T-helper 1 cell (primary cell): ENCODE measurements at regions not wholly inside any gene's neighbourhood (a gene's known extent, or its start where the extent isn't known, plus 50 kb on each side); places are given as distances from the start of the nearest gene placed in this dataset.
A peak's percentile ranks its signal among the peaks of the same experiment; 100 is the strongest.
"Not testable (repeated sequence)": the region's sequence is repeated elsewhere in the genome, so short reads cannot be mapped to it uniquely, and the experiment has no call there.

Source experiments
- DNase-seq, 5 donors: peaks; one replicate each; pipeline ENCODE4 v3.0.0-alpha.2; 2012 to 2020

DNA sequence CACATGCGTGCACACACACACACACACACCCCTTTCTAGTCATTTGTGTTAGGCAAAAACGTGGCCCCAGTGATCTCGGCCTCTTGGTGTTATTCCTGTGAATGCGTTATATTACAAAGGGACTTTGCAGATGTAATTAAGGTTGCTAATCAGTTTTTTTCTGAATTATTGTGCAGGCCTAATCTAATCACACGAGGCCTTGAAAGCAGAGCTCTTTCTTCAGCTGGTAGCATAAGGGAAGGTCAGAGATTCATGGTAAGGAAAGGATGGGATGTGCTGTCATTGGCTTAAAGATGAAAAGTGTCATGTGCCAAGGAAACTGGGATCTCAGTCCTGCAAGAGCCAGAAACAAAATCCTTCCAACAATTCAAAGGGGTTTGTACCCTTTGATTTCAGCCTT lies 113.4 kb upstream of the ELAC2 start:
- DNase-seq, result no peak

DNA sequence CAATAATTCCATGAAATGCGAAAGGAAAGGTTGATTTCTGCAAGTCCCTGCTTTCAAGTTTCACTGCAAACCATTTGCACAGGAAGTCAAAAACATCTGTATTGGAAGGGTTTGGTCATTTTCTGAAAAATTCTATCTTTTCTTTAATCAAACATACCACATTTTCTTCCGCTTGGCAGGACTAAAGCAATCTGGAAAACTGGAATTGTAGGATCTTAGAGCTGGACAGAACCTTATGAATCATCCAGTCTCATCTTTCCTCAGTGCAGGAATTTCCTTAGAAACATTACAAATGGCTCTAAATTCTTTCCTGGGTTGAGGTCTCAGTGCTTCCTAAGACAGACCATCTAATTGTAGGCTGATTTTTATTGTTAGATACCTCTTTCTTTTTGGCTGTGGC lies 111.5 kb upstream of the ELAC2 start:
- DNase-seq, result no peak

DNA sequence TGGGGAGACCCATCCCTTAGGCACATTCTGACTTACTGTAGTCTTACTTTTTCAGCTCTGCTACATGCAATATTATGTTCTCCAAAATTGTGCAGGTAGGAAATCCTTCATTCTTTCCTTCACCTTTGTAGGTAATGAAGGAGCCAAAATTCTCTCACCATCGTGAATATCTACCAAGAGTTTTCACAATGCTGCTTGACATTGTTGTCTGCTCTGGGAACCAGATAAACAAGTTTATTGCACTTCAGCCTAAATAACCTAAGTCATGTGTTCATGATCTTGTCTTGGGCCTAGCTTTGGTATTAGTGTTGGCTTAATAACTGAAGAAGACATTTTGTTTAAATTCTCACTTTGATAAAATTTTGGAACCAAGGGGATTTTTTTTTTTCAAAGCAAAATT lies 110.8 kb upstream of the ELAC2 start:
- DNase-seq, result no peak

DNA sequence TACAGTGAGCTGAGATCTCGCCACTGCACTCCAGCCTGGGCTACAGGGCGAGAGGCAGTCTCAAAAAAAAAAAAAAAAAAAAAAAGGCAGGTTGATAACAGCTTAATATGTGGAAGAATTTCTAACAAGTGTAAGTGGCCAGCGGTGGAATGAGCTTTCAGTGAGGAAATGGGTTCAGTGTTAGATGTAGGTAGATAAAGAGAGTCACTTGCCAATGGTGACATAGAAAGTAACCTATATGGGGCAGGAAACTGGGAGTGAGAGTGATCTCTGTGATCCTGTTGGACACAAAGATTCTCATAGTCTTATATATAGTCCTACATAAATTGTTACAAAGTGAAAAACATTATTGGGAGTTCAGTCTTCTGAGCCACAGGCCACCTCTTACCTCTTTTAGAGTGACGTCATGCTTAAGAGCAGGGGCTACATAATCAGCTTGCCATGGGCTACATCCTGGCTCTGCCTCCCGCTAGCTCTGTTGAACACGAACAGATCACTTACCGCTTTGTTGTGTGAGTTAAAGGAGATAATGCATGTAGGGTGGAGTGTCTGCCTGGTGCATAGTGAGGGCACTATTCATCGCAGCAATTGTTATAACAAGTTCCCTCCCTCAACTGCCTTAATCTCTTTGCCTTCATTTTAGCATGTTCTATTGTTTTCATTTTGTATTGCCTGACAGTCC lies 110.2 kb upstream of the ELAC2 start:
- no peak for DNase-seq

DNA sequence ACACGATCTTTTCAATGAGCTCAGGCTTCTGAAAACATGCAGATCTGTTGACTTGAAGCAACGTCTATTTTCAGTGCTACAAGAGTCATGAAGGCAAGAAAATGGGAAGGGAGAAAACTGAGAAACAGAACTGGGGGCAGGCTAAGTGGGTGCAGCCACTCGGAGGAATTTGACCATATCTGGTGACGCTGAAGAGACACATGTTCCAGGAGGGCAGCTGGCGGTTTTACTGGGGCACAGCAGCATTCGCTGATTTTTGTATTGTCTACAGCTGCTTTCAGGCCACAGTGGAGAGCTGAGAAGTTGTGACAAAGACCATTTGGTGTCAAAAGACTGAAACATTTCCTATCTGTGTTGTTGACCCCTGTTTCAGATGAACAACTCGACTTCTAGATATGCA lies 103.0 kb upstream of the ELAC2 start:
- DNase-seq, result no peak

DNA sequence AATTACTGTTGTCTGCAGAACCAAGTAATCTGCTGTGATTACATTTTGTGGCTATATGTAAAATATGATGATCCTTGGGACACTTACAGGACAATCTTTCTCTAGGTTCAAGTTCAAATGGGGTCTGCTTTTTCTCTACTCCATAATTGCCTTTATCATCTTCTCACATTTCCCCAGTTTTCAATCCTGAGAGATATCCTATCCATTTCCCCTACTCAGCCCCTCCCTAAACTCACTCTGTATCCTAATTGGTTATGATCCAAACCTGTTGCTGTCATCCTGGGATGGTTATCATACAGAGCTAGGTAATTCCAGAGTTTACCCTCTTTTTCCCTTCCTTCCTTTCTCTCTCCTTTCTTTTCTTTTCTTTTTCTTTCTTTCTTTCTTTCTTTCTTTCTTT lies 100.5 kb upstream of the ELAC2 start:
- DNase-seq, result no peak

DNA sequence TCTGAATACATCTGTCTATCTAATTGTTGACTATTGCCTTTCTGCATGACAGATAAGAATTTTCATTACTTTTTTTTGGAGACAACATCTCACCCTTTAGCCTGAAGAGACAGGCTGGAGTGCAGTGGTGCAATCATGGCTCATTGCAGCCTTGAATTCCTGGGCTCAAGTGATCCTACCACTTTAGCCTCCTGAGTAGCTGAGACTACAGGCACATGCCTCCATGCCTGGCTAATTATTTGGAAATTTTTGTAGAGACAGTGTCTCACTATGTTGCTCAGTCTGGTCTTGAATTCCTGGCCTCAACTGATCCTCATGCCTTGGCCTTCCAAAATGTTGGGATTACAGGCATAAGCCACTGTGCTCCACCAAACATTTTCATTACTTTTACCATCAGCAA lies 99.8 kb upstream of the ELAC2 start:
- no peak for DNase-seq

DNA sequence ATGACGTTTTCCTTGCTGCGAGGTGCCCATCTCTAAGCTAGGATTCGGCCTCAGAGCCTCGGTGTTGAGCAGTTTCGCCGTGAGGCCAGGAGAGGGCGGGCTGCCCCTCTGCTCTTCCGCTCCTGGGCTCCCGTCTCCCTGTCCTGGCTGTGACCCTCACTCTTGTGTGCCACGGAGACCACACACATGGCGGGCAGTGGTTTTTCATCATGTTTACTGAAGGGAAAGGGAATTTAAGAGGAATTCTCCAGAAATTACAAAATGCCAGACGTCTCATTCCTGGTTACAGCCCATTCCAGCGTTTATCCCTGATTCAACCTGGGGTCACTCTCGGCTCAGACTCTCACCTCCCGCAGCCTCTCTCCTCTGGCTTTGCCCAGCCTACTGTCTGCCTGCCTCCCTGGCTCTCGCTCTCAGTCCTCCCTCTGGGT lies 96.8 kb upstream of the ELAC2 start:
- peak in 1 of 5 donors; percentile 1 for DNase-seq

DNA sequence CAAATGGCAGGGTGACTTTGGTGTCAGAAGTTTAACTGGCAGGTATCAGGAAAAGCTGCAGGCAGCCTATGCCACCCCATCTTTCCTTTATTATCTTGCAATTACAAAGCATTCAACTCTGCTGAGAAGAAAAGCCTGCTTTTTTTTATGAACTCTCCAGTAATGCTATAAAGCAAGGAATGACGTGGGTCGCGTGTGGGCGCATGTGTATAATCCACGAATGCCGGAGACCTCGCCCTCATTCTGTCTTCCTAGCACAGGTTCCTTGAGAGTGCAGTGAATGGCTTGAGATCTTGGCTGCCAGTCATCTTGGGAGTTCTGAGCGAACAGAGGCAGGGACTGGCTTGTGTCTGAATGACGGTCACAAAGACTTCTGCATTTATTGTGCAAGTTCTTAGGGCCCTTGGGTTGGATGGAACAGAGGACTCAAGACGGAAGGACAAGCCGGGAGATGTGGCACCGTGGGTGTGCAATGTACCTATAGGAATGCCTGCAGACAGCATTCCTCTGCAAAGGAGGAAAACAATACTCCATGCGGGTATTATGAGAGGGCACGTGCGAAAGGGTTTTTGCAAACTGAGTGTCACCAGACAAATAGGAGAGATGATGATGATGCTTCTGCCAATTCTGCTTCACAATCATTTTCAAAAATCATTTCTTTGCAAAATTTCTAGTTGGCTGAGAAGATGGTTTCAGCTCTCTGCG lies 96.1 kb upstream of the ELAC2 start:
- DNase-seq, result no peak

DNA sequence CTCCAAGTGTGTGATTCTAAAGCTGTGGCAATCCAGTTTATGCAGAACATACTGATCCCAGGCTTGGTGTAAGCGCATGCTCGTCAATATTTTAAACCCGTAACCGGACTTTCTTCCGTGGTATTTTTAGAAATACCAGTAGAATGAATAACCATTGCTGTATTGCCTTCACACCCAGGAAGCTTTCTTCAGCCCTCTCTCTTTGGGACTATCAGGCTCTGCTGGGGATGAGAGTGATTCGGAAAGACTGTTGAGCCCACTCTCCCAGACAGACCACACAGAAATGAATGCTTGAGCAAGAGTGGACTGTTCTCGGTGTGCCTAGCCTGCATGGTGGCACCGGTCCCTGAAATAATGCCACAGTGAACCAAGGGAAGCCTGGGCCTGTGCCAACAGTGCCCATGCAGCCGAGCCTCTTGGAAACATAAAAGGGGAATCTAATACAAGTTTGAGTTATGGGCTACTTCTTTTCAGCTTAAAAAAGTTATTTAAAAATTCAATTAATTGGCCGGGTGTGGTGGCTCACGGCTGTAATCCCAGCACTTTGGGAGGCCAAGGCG lies 89.9 kb upstream of the ELAC2 start:
- no peak for DNase-seq

DNA sequence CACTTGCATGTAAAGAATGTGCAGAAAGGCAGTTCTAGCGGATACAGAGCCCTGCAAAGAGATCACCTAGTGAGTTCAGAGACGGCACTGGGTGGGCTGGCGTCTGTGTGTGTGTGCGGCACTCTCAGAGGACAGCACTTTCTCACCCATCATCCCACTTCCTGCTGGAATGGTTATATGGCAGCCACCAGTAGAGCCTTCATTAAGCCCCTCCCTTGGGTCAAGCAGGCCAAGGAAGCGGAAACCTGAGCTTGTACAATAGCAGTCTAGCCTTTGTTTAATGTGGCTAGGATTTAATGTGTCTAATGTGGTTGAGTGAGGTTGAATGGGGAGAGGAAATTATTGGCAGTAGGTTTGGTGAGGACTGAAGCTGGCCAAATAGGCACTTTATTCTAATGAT lies 88.3 kb upstream of the ELAC2 start:
- DNase-seq, result no peak

DNA sequence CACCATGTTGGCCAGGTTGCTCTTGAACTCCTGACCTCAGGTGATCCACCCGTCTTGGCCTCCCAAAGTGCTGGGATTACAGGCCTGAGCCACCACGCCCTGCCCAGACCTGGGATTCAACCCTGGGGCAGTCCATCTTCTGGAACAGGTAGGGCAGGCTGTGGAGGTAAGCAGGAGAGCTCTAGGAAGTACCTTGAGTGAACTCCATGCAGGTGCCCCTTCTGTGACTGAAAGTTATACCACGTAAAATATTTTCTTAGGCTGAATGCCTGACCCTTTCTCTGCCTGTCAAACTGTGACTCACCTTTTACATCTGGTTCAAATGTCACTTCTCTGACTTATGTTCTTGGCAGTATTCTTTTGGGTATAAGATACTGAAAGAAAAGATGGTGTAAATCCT lies 86.7 kb upstream of the ELAC2 start:
- no peak for DNase-seq

DNA sequence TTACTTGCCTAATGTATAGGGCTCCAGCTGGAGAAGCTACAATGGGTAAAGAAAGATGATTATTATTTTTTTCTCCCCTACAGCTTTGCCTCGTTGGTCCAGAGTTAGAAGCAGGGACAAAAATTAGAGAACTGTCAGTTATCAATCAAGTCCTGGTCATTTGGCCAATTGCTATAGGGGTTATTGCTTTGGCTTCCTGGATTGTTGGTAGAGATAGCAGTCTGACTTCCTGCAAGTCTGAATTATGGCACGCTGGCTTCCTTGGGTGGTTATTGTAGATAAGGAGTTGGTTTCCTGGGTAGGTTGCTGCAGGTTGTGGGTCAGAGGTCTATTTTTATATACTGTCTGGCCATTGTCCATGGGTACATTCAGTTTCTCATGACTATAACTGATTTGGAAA lies 84.7 kb upstream of the ELAC2 start:
- DNase-seq, result no peak

DNA sequence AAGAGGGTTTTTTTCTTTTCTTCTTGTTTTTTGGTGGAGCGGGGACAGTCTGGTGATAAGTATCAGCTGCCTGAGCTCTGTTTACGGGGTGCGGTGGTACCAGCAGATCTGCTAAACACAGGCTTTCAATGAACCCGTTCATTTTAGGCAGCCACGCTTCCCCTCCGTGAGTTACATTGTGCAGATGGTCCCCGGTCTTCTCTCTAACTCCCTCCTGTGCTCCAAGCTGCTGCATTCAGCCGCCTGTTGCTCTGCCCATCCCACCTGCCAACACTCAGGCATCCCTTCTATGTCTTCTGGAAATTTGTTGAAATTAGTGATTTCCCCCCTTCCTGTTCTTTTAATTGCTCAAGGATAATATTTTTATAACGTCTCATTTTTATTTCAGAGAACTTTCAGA lies 82.1 kb upstream of the ELAC2 start:
- no peak for DNase-seq

DNA sequence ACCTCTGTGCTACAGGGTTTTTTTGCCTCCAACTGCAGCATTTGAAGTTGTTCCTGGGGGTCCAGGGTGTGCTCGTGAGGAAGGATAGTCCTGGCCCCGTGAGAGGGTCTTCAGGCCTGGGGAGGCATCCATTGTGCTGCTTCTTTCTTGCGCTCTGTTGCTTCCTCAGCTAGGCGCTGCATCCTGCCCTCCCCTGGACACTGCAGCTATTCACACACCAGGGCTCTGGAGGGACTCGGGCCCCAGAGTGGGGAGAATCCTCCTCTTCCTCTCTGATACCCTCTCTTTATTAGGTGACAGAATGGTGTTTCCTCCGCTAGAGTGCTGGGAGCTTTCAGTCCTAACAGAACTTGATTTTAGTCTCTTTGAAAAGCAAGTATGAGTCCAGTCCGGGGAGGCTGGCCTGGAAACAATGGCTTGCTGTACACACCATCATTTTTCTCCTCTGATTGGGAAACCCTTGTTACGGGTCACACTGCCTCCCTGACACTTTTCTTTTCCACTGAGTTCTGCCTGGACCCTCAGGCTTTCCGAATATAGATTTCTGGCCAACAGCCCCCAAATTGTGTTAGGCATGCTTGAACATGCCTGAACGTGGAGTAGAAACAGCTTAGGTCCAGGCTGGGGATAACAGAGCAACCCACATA lies 81.4 kb upstream of the ELAC2 start:
- no peak for DNase-seq

DNA sequence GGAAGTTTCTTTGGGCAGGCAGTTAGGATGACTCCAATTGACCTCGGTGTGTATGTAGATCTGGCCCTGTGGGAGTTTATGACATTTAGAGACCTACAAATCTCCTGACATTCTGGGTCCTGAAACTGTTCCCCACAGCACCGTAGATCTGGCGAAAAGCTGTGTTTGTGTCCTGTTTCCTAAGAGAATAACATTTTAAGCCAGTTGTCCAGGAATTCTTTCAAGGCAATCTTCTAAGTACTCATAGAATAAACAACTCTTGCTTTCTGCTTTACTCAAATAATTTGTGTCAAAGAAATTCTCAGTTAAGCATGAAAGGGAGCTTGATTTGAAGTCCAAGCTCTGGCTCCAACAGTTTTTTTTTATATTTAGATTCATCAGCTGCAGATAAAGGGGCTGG lies 78.5 kb upstream of the ELAC2 start:
- DNase-seq, result no peak

DNA sequence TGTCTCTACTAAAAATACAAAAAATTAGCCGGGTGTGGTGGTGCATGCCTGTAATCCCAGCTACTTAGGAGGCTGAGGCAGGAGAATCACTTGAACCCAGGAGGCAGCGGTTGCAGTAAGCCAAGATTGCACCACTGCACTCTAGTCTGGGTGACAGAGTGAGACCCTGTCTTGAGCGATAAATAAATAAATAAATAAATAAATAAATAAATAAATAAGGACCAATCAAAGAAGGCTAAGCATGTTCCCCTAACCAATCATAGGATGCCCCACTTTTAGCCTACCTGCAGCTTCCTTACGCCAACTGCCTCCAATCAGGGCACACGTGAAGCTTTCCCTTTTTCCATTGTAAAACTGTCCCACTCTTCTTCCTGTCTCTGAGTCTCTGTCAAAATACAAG lies 74.2 kb upstream of the ELAC2 start:
- DNase-seq, result not testable (repeated sequence)

DNA sequence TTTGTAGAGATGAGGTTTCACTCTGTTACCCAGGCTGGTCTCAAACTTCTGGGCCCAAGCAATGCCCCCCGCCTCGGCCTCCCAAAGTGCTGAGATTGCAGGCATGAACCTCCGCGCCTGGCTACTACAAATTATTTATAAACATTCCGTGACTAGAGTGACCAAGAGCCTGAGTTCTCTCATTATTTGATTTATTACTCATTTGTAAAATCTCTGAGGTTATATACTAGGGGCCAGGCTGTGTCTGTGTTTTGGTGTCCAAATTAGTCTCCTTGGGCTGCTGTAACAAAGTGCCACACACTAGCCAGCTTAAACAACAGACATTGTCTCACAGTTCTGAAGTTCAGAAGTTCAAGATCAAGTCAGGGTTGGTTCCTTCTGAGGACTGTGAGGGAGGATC lies 70.8 kb upstream of the ELAC2 start:
- no peak for DNase-seq

DNA sequence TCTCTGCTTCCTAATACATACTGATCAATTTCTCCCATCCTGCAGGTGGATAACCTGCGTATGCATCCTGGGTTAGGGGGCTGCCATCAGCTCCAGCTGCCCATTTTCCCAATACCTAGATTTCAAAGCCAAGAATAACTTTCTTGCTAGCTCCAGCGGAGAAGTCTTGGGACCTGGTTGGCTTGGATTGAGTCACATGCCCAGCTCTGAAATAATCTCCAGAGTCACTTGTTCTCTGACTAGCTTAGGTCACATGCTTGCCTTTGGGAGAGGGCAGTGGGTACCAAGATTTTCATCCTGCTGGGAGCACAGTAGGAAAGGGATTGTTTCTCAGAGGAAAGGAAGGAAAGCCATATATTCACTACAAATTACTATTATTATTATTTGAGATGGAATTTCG lies 70.0 kb upstream of the ELAC2 start:
- DNase-seq, result no peak

DNA sequence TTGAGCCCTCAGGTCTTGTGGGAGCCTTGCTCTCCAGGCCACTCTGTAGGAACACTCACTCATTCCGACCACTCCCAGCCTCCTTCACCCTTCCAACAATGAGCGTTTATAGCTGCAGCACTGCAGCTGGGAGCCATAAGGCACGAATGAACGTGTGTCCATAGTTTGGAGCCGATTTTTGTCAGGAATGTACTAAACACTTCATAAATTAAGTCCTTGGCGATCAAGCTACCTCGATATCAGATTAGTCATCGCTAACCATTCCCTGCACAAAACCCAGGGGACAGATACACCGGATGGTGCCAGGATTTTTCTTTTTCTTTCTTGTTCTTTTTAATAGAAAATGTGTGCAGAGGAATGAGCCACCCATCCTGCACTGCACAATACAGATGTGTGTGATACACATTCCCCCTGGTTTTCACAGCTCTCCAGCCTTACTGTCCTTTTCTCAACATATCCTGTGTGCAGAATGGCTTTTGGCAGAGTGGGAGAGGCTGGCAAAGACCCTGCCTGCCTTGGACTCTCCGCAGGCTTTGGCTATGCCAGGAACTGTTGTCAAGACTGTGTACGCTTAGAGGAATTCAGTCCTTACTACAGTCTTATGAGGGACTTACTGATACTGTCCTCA lies 68.4 kb upstream of the ELAC2 start:
- DNase-seq, result no peak

DNA sequence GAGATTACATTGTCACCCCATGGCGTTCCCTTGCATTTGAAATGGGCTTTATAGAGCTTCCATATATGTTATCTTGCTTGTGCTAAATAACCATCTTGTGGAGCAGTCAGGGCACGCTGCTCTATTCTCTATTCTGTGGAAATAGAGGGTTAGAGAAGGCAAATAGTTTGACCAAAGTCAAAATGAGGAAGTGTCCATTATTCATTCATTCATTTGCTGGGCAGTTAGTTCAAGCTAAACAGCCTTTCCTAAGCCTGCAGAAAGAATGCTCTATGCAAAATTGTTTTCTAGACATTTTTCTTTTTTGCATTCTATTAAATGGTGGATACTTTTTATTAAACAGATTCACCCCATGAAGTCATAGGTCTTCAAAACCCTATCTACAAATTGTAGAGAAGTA lies 67.8 kb upstream of the ELAC2 start:
- DNase-seq, result no peak

DNA sequence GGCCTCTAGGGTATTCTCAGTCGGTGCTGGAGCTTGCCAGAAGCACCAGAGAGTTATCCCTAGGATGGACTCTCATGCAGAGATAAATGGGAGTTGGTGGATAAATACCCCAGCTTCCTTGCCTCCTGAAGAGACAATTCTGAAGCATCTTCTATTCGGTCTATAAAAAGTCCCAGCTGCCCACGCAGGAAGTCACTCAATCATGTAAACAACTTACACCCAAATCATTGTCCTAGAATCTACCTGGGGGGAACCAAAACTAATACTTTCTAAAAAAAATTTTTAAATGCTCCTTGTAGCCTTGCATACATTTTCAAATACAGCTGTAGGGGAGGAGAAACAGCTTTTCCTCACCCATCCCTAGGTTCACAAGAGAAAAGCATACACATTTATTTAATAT lies 66.6 kb upstream of the ELAC2 start:
- no peak for DNase-seq

DNA sequence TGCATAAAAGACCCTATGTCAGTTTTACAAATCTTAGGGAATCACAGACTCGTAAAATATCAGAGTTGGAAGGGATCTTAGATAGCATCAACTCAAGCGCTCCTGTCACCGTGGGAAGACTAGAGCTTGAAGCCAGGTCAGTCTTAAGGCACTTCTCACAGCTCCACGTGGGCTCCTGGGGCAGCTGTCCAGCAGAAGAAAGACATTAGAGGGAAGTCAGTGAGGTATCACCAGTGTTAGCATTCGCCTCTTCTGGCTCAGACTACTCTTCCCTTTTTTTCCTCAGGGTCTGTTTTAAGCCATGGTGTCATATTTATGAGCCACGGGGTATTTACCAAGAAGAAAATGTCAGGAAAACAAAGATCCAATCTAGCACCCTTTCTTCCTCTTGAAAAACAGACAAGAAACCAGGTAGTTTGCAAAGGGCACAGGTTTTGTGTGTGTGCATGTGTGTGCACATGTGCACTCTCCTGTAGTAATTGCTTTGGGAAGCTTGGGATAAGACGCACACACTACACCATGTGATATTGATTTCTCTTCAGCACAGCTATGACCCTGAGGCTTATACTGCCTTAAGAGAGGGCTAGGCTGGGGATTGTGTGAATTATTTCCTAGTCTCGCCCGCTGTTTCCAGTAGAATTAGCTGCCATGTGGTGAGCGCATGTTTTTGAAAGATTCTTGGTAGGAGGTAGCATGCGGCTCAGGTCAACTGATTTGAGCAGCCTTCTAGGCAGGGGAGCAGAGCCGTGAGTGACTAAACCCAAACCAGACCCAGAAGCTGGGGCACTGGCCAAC lies 61.0 kb upstream of the ELAC2 start:
- no peak for DNase-seq
